DND-41 (cell line): ENCODE measurements at regions not wholly inside any gene's neighbourhood (a gene's known extent, or its start where the extent isn't known, plus 50 kb on each side); places are given as distances from the start of the nearest gene placed in this dataset.

Source experiments
- EZH2 ChIP-seq: IDR thresholded peaks from 3 replicates; pipeline ENCODE4 v1.6.1; 2012; ENCODE audit warnings: borderline replicate concordance, low read depth, mild to moderate bottlenecking, moderate library complexity, low read length, inconsistent platforms; ENCODE audit not compliant: severe bottlenecking
- TF ChIP-seq, protein P1 (sequence below): IDR thresholded peaks from 2 replicates; pipeline ENCODE4 v1.5.1; 2012; ENCODE audit warnings: borderline replicate concordance, low read length, moderate library complexity, mild to moderate bottlenecking; ENCODE audit not compliant: poor library complexity, severe bottlenecking; ENCODE audit errors: extremely low read depth

DNA sequence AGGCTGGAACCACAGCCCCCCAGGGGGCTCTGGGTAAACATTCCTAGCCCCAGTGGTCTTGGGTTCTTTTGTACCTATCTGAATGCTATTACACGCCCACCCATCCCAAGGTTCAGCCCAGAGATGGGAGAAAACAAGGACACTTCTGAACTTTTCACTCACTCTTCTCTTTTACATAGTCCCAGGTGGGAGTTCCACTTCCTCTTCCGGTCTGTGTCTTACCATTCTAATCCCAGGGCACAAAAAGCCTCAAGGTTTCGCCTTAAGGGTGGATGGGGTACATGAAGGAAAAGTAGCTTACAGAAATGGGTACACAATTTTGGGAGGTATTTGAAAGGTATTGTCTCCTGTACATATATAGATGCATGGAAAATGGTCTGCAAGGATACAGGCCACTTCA lies 79.0 kb downstream of the TMEM30B start:
- TF ChIP-seq, protein P1, sequence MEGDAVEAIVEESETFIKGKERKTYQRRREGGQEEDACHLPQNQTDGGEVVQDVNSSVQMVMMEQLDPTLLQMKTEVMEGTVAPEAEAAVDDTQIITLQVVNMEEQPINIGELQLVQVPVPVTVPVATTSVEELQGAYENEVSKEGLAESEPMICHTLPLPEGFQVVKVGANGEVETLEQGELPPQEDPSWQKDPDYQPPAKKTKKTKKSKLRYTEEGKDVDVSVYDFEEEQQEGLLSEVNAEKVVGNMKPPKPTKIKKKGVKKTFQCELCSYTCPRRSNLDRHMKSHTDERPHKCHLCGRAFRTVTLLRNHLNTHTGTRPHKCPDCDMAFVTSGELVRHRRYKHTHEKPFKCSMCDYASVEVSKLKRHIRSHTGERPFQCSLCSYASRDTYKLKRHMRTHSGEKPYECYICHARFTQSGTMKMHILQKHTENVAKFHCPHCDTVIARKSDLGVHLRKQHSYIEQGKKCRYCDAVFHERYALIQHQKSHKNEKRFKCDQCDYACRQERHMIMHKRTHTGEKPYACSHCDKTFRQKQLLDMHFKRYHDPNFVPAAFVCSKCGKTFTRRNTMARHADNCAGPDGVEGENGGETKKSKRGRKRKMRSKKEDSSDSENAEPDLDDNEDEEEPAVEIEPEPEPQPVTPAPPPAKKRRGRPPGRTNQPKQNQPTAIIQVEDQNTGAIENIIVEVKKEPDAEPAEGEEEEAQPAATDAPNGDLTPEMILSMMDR: no peak
- no peak for TF ChIP-seq EZH2
